Embryonic facial prominence (tissue), 1 donor: ENCODE measurements at regions not wholly inside any gene's neighbourhood (a gene's known extent, or its start where the extent isn't known, plus 50 kb on each side); places are given as distances from the start of the nearest gene placed in this dataset.
"Not testable (repeated sequence)": the region's sequence is repeated elsewhere in the genome, so short reads cannot be mapped to it uniquely, and the experiment has no call there.

Experiments
- DNase-seq: peaks from one replicate; pipeline ENCODE4 v3.0.0-alpha.2; 2016; ENCODE audit errors: extremely low spot score

DNA sequence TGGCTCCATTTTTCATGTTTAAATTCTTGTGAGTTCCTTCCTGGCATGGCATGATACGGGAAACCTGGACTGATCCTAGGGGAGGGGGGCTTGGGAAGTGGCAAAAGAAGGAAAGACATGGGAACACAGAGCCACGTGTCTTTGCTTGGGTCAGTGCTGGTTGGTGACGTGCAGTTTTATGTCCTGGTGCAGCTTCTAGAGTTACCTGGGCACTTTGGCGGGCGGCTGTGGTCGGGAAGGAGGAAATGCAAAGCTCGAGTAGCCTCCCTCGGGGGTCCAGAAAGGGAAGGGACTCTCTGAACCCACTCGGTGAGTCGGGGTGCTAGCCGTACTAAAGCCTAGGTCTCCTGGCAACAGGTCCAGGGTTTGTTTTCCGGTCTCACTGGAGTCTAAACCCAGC lies 94.6 kb downstream of the APOB start:
- DNase-seq, result no peak

- DNase-seq, result no peak
Measured at GRCh38 chr2:20946468-20946867, 97.4 kb downstream of the APOB start.

DNA sequence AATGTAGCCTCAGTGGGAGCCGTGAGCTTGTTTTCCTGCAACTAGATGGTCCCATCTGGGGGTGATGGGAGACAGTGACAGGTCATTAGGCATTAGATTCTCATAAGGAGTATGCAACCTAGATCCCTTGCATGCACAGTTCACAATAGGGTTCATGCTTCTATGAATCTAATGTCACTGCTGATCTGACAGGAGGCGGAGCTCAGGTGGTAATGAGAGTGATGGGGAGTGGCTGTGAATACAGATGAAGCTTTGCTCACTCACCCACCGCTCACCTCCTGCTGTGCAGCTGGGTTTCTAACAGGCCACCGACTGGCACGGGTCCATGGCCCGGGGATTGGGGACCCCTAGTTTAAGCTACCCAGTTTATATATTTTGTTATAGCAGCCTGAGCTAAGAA lies 100.2 kb downstream of the APOB start:
- not testable (repeated sequence) for DNase-seq

GRCh38 chr2:20942646-20943125 lies 101.2 kb downstream of the APOB start:
- no peak for DNase-seq

GRCh38 chr2:20940856-20941255 lies 103.0 kb downstream of the APOB start:
- no peak for DNase-seq

DNA sequence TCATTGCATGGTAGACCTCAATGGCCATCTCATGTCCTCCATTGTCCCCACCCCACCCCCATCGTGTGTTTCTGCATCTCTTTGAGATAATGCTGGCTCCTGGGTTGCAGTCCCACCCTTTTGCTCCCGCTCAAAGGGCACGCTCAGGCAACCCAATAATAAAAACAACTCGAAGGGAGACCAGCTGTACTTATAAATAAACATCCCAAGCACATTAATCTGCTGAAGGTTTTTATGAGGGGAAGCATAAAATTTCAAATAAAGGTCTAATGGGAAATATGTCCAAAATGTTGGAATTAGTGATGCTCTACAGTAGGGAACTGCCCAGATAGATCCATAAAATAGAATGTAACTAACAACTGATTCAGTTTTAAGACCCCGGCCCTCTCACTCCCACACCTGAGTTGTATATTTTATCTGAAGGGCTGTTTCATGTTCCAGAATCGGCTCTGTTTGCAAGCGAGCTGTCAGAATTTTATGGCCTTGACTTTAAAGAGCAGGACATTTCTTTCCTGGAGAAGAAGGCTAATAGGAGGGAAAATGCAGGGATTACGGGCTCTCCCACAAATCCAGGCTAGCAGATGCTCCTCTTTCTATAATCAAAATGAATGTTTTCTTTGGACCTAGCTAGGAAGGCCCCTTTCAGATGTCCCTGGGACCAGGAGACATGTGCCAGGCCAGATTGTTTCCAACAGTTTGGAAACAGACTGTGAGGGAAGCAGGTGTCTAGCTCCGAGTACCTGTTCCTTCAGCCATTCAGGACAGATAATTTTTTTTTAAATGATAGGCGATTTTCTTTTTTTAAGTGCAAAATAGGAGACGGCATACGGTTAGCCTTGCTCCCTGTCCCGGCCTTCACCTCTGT lies 103.7 kb downstream of the APOB start:
- no peak for DNase-seq

- DNase-seq, result no peak
Measured at GRCh38 chr2:20937353-20937752, 106.5 kb downstream of the APOB start.

DNA sequence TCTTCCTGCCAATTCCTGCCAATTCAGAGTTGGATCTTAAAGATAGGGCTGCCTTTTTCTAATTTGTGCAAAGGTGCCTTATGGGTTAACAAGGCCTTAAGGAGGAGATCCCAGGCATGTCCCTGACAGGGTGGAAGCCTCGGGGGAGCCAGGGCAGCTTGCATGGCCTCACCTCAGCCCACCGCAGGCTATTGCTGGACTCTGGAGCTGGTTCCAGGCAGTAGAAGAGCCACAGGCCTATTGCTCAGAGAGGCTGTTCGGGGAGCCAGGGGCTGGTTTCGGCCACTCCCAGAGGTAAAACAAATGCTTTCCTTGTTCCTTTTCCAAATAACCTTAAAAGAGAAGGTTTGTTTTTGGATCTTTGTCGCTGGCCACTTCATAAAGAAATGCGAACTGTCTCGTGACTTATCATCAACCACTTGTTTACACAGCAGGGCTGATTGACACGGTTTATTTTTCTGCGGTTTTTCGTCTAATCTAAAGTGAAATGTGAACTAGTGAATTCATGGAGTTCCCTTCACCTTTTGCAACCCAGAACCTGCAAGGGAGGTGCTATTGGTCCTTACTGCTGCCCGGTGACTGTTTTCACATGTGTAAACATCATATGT lies 108.6 kb downstream of the APOB start:
- no peak for DNase-seq

GRCh38 chr2:20934236-20934635 lies 109.6 kb downstream of the APOB start:
- no peak for DNase-seq

DNA sequence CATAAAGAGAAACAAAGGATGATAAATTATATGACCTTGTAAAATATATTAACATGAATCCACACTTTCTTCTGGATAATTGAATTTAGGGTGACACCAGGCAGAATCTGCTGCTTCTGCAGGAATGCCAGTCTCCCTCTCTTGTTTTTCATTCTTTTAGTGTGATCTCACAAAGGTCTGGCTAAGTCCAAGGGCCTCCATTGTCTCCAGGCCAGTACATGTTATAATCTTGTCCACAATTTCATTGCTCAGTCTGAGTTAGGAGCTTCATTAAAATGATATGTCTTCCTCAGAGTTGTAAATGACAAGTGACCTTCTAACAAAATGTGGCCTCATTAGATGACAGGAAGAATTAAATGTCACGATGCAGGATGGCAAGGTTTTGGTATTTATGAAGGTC lies 110.2 kb downstream of the APOB start:
- DNase-seq, result no peak

- no peak for DNase-seq
Measured at GRCh38 chr2:20931346-20931745, 108.4 kb upstream of the LDAH start.

DNA sequence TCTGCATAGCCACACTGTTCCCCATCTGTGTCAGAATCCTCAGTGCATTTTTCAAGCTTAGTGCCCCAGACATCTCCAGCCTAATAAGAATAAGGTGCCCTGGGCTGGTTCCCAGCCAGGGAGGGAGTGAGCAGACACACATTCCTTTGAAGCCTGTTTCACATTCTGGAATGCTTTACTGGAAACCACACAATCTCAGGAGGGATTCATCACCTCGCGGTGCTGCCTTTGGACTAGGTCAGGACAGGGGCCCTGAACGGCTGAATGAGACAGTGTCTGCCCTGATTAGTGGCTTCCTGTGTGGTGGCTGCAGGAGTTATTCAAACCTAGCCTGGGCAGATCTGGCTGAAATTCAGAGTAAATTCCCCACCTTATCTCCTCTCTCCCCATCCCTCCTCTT lies 108.0 kb upstream of the LDAH start:
- DNase-seq, result no peak

- no peak for DNase-seq
Measured at GRCh38 chr2:20929721-20930120, 106.8 kb upstream of the LDAH start.

DNA sequence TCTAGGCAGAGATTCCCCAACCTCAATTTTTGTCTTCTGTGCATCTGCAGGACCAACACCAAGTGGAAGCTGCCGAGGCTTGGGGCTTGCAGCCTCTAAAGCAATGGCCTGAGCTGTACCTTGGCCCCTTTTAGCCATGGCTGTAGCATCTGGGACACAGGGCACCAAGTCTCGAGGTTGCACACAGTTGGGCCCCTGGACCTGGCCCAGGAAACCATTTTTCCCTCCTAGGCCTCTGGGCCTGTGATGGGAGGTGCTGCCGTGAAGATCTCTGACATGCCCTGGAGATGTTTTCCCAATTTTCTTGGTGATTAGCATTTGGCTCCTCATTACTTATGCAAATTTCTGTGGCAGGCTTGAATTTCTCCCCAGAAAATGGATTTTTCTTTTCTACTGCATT lies 105.7 kb upstream of the LDAH start:
- DNase-seq, result no peak

- DNase-seq, result no peak
Measured at GRCh38 chr2:20925265-20925889, 102.5 kb upstream of the LDAH start.

GRCh38 chr2:20919297-20919800 lies 96.4 kb upstream of the LDAH start:
- DNase-seq, result no peak

DNA sequence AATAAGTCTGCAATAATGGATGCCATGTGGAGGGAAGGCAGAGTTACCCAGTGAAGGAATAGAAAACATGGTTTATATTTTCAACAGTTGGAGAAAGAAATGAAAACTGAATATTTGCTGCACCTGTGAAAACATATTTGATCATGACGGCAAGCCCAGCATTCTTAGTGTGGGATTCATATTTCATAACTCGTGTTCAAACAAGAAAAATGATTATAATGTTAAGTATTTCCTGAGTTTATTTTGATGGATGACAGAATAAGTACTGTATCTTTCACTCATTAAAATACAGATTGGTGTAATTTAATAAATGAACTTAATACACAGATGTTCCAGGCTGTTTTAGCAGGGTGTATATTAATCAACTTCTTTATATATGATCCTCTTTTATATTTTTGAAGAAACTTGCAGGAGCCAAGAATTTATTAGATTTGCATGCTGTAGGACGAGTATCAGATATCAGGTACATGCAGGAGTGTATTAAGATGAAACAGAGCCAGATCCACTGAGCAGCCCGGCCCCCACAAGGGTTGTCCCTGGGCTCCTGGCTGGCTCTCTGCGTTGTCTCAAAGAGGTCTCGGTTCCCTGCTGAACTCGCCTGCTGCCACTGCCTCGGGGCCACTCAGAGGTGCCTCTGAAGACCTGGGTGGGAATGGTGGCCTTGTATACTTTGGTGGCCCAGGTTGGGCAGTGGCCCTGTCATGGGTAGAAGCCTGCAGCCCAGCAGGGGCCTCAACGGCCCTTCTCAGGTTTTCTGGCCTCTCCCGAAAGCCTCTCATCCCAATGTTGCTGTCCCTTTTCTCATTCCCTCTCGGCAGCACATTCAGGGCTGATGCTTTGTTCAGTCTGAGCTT lies 95.0 kb upstream of the LDAH start:
- DNase-seq, result peak; percentile 46

GRCh38 chr2:20917287-20917660 lies 94.4 kb upstream of the LDAH start:
- no peak for DNase-seq

DNA sequence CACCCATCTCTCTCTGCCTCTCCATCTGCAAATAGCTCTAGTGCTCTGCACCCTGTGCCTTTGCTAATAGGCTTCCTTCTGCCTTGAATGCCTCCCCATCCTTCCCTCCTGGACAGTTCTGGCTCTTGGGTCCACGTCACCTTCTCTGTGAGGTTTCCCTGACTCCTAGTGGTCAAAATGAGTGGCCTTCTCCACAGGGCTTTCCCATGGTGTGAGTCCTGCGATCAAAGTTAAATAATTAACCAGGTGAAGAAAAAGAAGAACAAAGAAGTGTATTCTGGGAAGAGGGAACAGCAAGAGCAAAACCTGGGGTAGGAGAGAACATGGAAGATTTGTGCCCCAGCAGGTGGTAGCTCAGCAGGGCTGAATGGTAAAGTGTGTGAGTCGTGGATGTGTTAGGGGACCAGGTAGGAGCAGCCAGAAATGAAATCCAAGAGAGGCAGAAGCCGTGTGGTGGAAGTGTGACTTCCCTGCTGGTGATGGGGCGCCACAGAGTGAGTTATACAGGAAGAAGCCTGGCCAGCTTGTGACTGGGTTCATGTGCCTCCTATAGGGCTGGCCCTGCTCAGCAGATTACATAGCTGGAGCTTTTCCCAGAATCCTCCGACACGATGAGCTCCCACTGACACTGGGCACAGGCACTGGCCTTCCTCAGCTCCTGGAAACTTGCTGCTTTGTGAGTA lies 93.8 kb upstream of the LDAH start:
- no peak for DNase-seq

- DNase-seq, result no peak
Measured at GRCh38 chr2:20915271-20915670, 92.4 kb upstream of the LDAH start.

DNA sequence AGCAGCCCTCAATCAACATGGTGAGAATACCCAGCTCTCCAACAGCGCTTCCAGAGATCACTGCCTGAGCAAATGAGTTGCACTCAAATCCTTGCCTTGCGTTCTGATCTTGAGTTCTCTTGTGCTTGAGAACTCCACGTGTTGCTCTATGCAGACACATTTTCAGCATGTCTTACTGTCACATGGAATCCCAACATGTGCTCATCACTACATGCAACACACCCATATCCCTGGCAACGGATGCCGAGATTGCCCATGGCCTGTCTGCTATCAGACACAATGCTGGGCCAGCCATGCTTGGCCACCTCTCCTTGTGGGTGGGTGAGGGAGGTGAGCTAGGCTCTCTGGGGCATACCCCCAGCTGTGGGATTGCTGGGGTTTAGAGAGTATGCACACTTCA lies 91.9 kb upstream of the LDAH start:
- DNase-seq, result no peak
